ENCODE measurements at regions not wholly inside any gene's neighbourhood (a gene's known extent, or its start where the extent isn't known, plus 50 kb on each side); places are given as distances from the start of the nearest gene placed in this dataset.

- Histone ChIP-seq H3F3A (ENCODE audit: low read depth) (no peaks in the 10 kb centered on the region), H3K79me2 (ENCODE audit: insufficient read depth, low read length) (no peaks in the 10 kb centered on the region), H2AFZ (ENCODE audit: low read length) (no peak overlapping the region), H3K27me3 (ENCODE audit: insufficient read depth, low read length, poor library complexity, severe bottlenecking) (no peaks in the 10 kb centered on the region), H3K9me2 (replicated peaks; ENCODE audit: low read depth, low read length) (no peaks in the 10 kb centered on the region), H3K9ac (ENCODE audit: low read depth, low read length, poor library complexity, severe bottlenecking) (no peak overlapping the region), H3K4me1 (ENCODE audit: insufficient read depth, low read length, poor library complexity, severe bottlenecking) (no peaks in the 10 kb centered on the region), H3K9me3 (ENCODE audit: insufficient read depth, low read depth, low read length) (no peaks in the 10 kb centered on the region; the same call in 1 of the 2 replicates), H3K4me3 (ENCODE audit: low read length, poor library complexity, severe bottlenecking) (no peak overlapping the region), H4K20me1 (ENCODE audit: insufficient read depth, low read length, poor library complexity, severe bottlenecking) (no peaks in the 10 kb centered on the region), H3K4me2 (ENCODE audit: low read depth, low read length, poor library complexity, severe bottlenecking) (no peak overlapping the region), H3K36me3 (ENCODE audit: insufficient read depth, low read length) (no peaks in the 10 kb centered on the region)
- TF ChIP-seq CTCF (conservative IDR thresholded peaks at IDR 0.05; ENCODE audit: low read length) (no peak), EZH2phosphoT487 (IDR thresholded peaks at IDR 0.05; ENCODE audit: borderline replicate concordance) (no peak)
These were observed 429.2 kb upstream of the KLF4 start for GRCh38 chr9:107918749-107919148.

- H4K20me1 ChIP-seq (ENCODE audit: insufficient read depth, low read length, poor library complexity, severe bottlenecking), result no peaks in the 10 kb centered on the region
- no peaks in the 10 kb centered on the region for H3K9me2 ChIP-seq (replicated peaks; ENCODE audit: low read depth, low read length)
- H3K79me2 ChIP-seq (ENCODE audit: insufficient read depth, low read length), result no peaks in the 10 kb centered on the region
- H3K36me3 ChIP-seq (ENCODE audit: insufficient read depth, low read length), result no peaks in the 10 kb centered on the region
- H3K4me1 ChIP-seq (ENCODE audit: insufficient read depth, low read length, poor library complexity, severe bottlenecking), result no peaks in the 10 kb centered on the region
- TF ChIP-seq EZH2phosphoT487 (IDR thresholded peaks at IDR 0.05; ENCODE audit: borderline replicate concordance) (no peak), CTCF (conservative IDR thresholded peaks at IDR 0.05; ENCODE audit: low read length) (no peak)
- H3K4me3 ChIP-seq (ENCODE audit: low read length, poor library complexity, severe bottlenecking), result no peak overlapping the region
- H3K9me3 ChIP-seq (ENCODE audit: insufficient read depth, low read depth, low read length), result no peaks in the 10 kb centered on the region
- no peaks in the 10 kb centered on the region for H3F3A ChIP-seq (ENCODE audit: low read depth)
- H3K4me2 ChIP-seq (ENCODE audit: low read depth, low read length, poor library complexity, severe bottlenecking), result no peak overlapping the region
- no peaks in the 10 kb centered on the region for H3K27me3 ChIP-seq (ENCODE audit: insufficient read depth, low read length, poor library complexity, severe bottlenecking)
- no peak overlapping the region for H2AFZ ChIP-seq (ENCODE audit: low read length)
- no peak overlapping the region for H3K9ac ChIP-seq (ENCODE audit: low read depth, low read length, poor library complexity, severe bottlenecking)
These were observed 424.6 kb upstream of the KLF4 start for GRCh38 chr9:107914151-107914550.

- Histone ChIP-seq H3K9me3 (ENCODE audit: insufficient read depth, low read depth, low read length) (no peaks in the 10 kb centered on the region), H4K20me1 (ENCODE audit: insufficient read depth, low read length, poor library complexity, severe bottlenecking) (no peaks in the 10 kb centered on the region), H3K9ac (ENCODE audit: low read depth, low read length, poor library complexity, severe bottlenecking) (no peak overlapping the region), H3K79me2 (ENCODE audit: insufficient read depth, low read length) (no peaks in the 10 kb centered on the region), H3K4me1 (ENCODE audit: insufficient read depth, low read length, poor library complexity, severe bottlenecking) (no peaks in the 10 kb centered on the region), H2AFZ (ENCODE audit: low read length) (no peak overlapping the region), H3K27me3 (ENCODE audit: insufficient read depth, low read length, poor library complexity, severe bottlenecking) (no peaks in the 10 kb centered on the region), H3K4me3 (ENCODE audit: low read length, poor library complexity, severe bottlenecking) (no peak overlapping the region), H3K4me2 (ENCODE audit: low read depth, low read length, poor library complexity, severe bottlenecking) (no peak overlapping the region), H3K9me2 (replicated peaks; ENCODE audit: low read depth, low read length) (no peaks in the 10 kb centered on the region), H3K36me3 (ENCODE audit: insufficient read depth, low read length) (no peaks in the 10 kb centered on the region), H3F3A (ENCODE audit: low read depth) (no peaks in the 10 kb centered on the region)
- TF ChIP-seq CTCF (conservative IDR thresholded peaks at IDR 0.05; ENCODE audit: low read length), result no peak
- TF ChIP-seq EZH2phosphoT487 (IDR thresholded peaks at IDR 0.05; ENCODE audit: borderline replicate concordance), result no peak
These were observed 418.1 kb upstream of the KLF4 start for GRCh38 chr9:107907715-107908114.

All from Loucy (cell line).